ENCODE measurements at regions not wholly inside any gene's neighbourhood (a gene's known extent, or its start where the extent isn't known, plus 50 kb on each side); places are given as distances from the start of the nearest gene placed in this dataset.

GRCh38 chr9:20087481-20087880, 298.6 kb upstream of the SLC24A2 start:
- TF ChIP-seq POLR2A (IDR thresholded peaks at IDR 0.05) (no peak), CTCF (IDR thresholded peaks at IDR 0.05) (no peak), POLR2AphosphoS5 (IDR thresholded peaks at IDR 0.05) (no peak)

Data from stomach (tissue), 4 donors.